ENCODE measurements at regions not wholly inside any gene's neighbourhood (a gene's known extent, or its start where the extent isn't known, plus 50 kb on each side); places are given as distances from the start of the nearest gene placed in this dataset.
A peak's percentile ranks its signal among the peaks of the same experiment; 100 is the strongest.

- no peak overlapping the region for H3K4me3 ChIP-seq (ENCODE audit: low read depth, low read length)
- no peaks in the 10 kb centered on the region for H3K79me2 ChIP-seq (ENCODE audit: control insufficient read depth, insufficient read depth, low read length, unreplicated experiment)
- H3K36me3 ChIP-seq (ENCODE audit: insufficient read depth, low read length): no peaks in the 10 kb centered on the region
- H3K27me3 ChIP-seq (ENCODE audit: insufficient read depth, low read length): no peaks in the 10 kb centered on the region
- H2AFZ ChIP-seq (ENCODE audit: low read length, unreplicated experiment): no peak overlapping the region
- peaks cover 43% of the 10 kb centered on the region for H3K4me1 ChIP-seq (ENCODE audit: control insufficient read depth, insufficient read depth, low read length, unreplicated experiment)
- no peak overlapping the region for H3K27ac ChIP-seq (ENCODE audit: low read depth, low read length)
Measured at GRCh38 chr3:30258426-30259392, 347.7 kb upstream of the TGFBR2 start.

- Histone ChIP-seq H3K36me3 (ENCODE audit: insufficient read depth, low read length) (no peaks in the 10 kb centered on the region), H3K4me1 (ENCODE audit: control insufficient read depth, insufficient read depth, low read length, unreplicated experiment) (peaks cover 43% of the 10 kb centered on the region), H3K27me3 (ENCODE audit: insufficient read depth, low read length) (no peaks in the 10 kb centered on the region), H3K4me3 (ENCODE audit: low read depth, low read length) (no peak overlapping the region), H3K27ac (ENCODE audit: low read depth, low read length) (no peak overlapping the region), H2AFZ (ENCODE audit: low read length, unreplicated experiment) (no peak overlapping the region), H3K79me2 (ENCODE audit: control insufficient read depth, insufficient read depth, low read length, unreplicated experiment) (no peaks in the 10 kb centered on the region)
Measured at GRCh38 chr3:30259730-30260129, 346.7 kb upstream of the TGFBR2 start.

- no peak overlapping the region for H3K4me3 ChIP-seq (ENCODE audit: low read depth, low read length)
- H3K27me3 ChIP-seq (ENCODE audit: insufficient read depth, low read length): no peaks in the 10 kb centered on the region
- H2AFZ ChIP-seq (ENCODE audit: low read length, unreplicated experiment): peak overlapping the region; percentile 58
- H3K27ac ChIP-seq (ENCODE audit: low read depth, low read length): peak overlapping the region; percentile 27; the same call in 1 of the 2 replicates
- peaks cover 43% of the 10 kb centered on the region for H3K4me1 ChIP-seq (ENCODE audit: control insufficient read depth, insufficient read depth, low read length, unreplicated experiment)
- no peaks in the 10 kb centered on the region for H3K79me2 ChIP-seq (ENCODE audit: control insufficient read depth, insufficient read depth, low read length, unreplicated experiment)
- H3K36me3 ChIP-seq (ENCODE audit: insufficient read depth, low read length): no peaks in the 10 kb centered on the region
Measured at GRCh38 chr3:30260762-30261161, 345.6 kb upstream of the TGFBR2 start.

GRCh38 chr3:30263238-30263924 is 343.0 kb upstream of the TGFBR2 start:
- Histone ChIP-seq H3K79me2 (ENCODE audit: control insufficient read depth, insufficient read depth, low read length, unreplicated experiment) (no peaks in the 10 kb centered on the region), H3K36me3 (ENCODE audit: insufficient read depth, low read length) (no peaks in the 10 kb centered on the region), H3K4me1 (ENCODE audit: control insufficient read depth, insufficient read depth, low read length, unreplicated experiment) (peaks cover 42% of the 10 kb centered on the region), H3K27me3 (ENCODE audit: insufficient read depth, low read length) (no peaks in the 10 kb centered on the region), H3K27ac (ENCODE audit: low read depth, low read length) (0 out of 2 replicates have a peak overlapping the region, but pooled peaks have one; percentile 6), H3K4me3 (ENCODE audit: low read depth, low read length) (no peak overlapping the region), H2AFZ (ENCODE audit: low read length, unreplicated experiment) (peak overlapping the region; percentile 45)

GRCh38 chr3:30263925-30264313 is 342.5 kb upstream of the TGFBR2 start:
- H3K4me1 ChIP-seq (ENCODE audit: control insufficient read depth, insufficient read depth, low read length, unreplicated experiment): peaks cover 39% of the 10 kb centered on the region
- H2AFZ ChIP-seq (ENCODE audit: low read length, unreplicated experiment): no peak overlapping the region

GRCh38 chr3:30266524-30266923 is 339.9 kb upstream of the TGFBR2 start:
- Histone ChIP-seq H3K27ac (ENCODE audit: low read depth, low read length) (no peak overlapping the region), H3K4me3 (ENCODE audit: low read depth, low read length) (no peak overlapping the region), H3K36me3 (ENCODE audit: insufficient read depth, low read length) (no peaks in the 10 kb centered on the region), H2AFZ (ENCODE audit: low read length, unreplicated experiment) (no peak overlapping the region), H3K27me3 (ENCODE audit: insufficient read depth, low read length) (no peaks in the 10 kb centered on the region), H3K79me2 (ENCODE audit: control insufficient read depth, insufficient read depth, low read length, unreplicated experiment) (no peaks in the 10 kb centered on the region), H3K4me1 (ENCODE audit: control insufficient read depth, insufficient read depth, low read length, unreplicated experiment) (peaks cover 22% of the 10 kb centered on the region)

More at GRCh38 chr3:30263925-30264313, 342.5 kb upstream of the TGFBR2 start:
- no peak overlapping the region for H3K4me3 ChIP-seq (ENCODE audit: low read depth, low read length)
- no peaks in the 10 kb centered on the region for H3K27me3 ChIP-seq (ENCODE audit: insufficient read depth, low read length)
- H3K36me3 ChIP-seq (ENCODE audit: insufficient read depth, low read length): no peaks in the 10 kb centered on the region
- H3K27ac ChIP-seq (ENCODE audit: low read depth, low read length): no peak overlapping the region
- H3K79me2 ChIP-seq (ENCODE audit: control insufficient read depth, insufficient read depth, low read length, unreplicated experiment): no peaks in the 10 kb centered on the region

GRCh38 chr3:30268288-30268687 is 338.1 kb upstream of the TGFBR2 start:
- Histone ChIP-seq H3K27ac (ENCODE audit: low read depth, low read length) (no peak overlapping the region), H3K36me3 (ENCODE audit: insufficient read depth, low read length) (no peaks in the 10 kb centered on the region), H2AFZ (ENCODE audit: low read length, unreplicated experiment) (no peak overlapping the region), H3K4me1 (ENCODE audit: control insufficient read depth, insufficient read depth, low read length, unreplicated experiment) (peaks cover 4% of the 10 kb centered on the region), H3K79me2 (ENCODE audit: control insufficient read depth, insufficient read depth, low read length, unreplicated experiment) (no peaks in the 10 kb centered on the region), H3K27me3 (ENCODE audit: insufficient read depth, low read length) (no peaks in the 10 kb centered on the region), H3K4me3 (ENCODE audit: low read depth, low read length) (no peak overlapping the region)

- no peak overlapping the region for H3K27ac ChIP-seq (ENCODE audit: low read depth, low read length)
- H3K79me2 ChIP-seq (ENCODE audit: control insufficient read depth, insufficient read depth, low read length, unreplicated experiment): no peaks in the 10 kb centered on the region
- H3K27me3 ChIP-seq (ENCODE audit: insufficient read depth, low read length): no peaks in the 10 kb centered on the region
Measured at GRCh38 chr3:30269751-30270445, 336.5 kb upstream of the TGFBR2 start.

GRCh38 chr3:30271781-30272180 is 334.6 kb upstream of the TGFBR2 start:
- Histone ChIP-seq H3K4me3 (ENCODE audit: low read depth, low read length) (no peak overlapping the region), H3K4me1 (ENCODE audit: control insufficient read depth, insufficient read depth, low read length, unreplicated experiment) (peaks cover 5% of the 10 kb centered on the region), H3K79me2 (ENCODE audit: control insufficient read depth, insufficient read depth, low read length, unreplicated experiment) (no peaks in the 10 kb centered on the region), H2AFZ (ENCODE audit: low read length, unreplicated experiment) (peak overlapping the region; percentile 28), H3K36me3 (ENCODE audit: insufficient read depth, low read length) (no peaks in the 10 kb centered on the region), H3K27me3 (ENCODE audit: insufficient read depth, low read length) (no peaks in the 10 kb centered on the region), H3K27ac (ENCODE audit: low read depth, low read length) (no peak overlapping the region)

More at GRCh38 chr3:30269751-30270445, 336.5 kb upstream of the TGFBR2 start:
- Histone ChIP-seq H2AFZ (ENCODE audit: low read length, unreplicated experiment) (peak overlapping the region; percentile 3), H3K36me3 (ENCODE audit: insufficient read depth, low read length) (no peaks in the 10 kb centered on the region), H3K4me3 (ENCODE audit: low read depth, low read length) (no peak overlapping the region), H3K4me1 (ENCODE audit: control insufficient read depth, insufficient read depth, low read length, unreplicated experiment) (peaks cover 5% of the 10 kb centered on the region)

- H3K27me3 ChIP-seq (ENCODE audit: insufficient read depth, low read length): no peaks in the 10 kb centered on the region
- H3K36me3 ChIP-seq (ENCODE audit: insufficient read depth, low read length): peaks cover 2% of the 10 kb centered on the region; the same call in 1 of the 2 replicates
- no peaks in the 10 kb centered on the region for H3K79me2 ChIP-seq (ENCODE audit: control insufficient read depth, insufficient read depth, low read length, unreplicated experiment)
- H3K27ac ChIP-seq (ENCODE audit: low read depth, low read length): no peak overlapping the region
- H3K4me1 ChIP-seq (ENCODE audit: control insufficient read depth, insufficient read depth, low read length, unreplicated experiment): peaks cover 5% of the 10 kb centered on the region
- H3K4me3 ChIP-seq (ENCODE audit: low read depth, low read length): no peak overlapping the region
- H2AFZ ChIP-seq (ENCODE audit: low read length, unreplicated experiment): peak overlapping the region; percentile 64
Measured at GRCh38 chr3:30273304-30274072, 332.9 kb upstream of the TGFBR2 start.
